ENCODE measurements at regions not wholly inside any gene's neighbourhood (a gene's known extent, or its start where the extent isn't known, plus 50 kb on each side); places are given as distances from the start of the nearest gene placed in this dataset.
A peak's percentile ranks its signal among the peaks of the same experiment; 100 is the strongest.

DNA sequence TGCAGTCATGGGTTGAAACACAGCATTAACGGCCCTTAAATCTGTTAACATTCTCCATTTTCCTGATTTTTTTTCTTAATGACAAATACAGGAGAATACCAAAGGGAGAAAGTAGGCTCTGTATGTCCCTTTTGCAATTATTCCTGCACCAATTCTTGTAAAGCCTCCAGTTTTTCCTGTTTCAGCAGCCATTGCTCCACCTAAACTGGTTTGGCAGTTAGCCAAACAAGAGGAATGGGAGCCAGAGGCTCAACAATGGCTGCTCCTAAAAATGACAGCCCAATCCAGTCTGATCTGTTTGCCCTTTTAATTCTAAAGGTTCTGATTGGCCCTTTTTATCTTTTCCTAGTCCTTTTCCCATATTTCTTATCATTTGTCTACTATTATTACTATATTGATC, 284.2 kb upstream of the SGK1 start:
- no peak for TF ChIP-seq CHD1 (IDR thresholded peaks at IDR 0.05; ENCODE audit: low read length)
- peak; percentile 57; the same call in 1 of the 2 replicates for TF ChIP-seq NFIC (IDR thresholded peaks at IDR 0.05)
- TF ChIP-seq TRIM24 (IDR thresholded peaks at IDR 0.05), result no peak
- TF ChIP-seq ZNF644 (tag; IDR thresholded peaks at IDR 0.05; ENCODE audit: low read depth), result no peak
- Histone ChIP-seq H3K27ac (ENCODE audit: extremely low read depth, low read depth, low read length) (no peak overlapping the region), H3K9ac (ENCODE audit: insufficient read depth in 1 of 2, low read depth in 2 of 2, low read length in 2 of 2) (no peak overlapping the region), H3K36me3 (ENCODE audit: control insufficient read depth, insufficient read depth, low read length) (no peaks in the 10 kb centered on the region), H3K9me3 (replicated peaks; ENCODE audit: control insufficient read depth, insufficient read depth, low read depth, low read length) (no peaks in the 10 kb centered on the region; the same call in 1 of the 2 replicates), H2AFZ (ENCODE audit: low read depth, low read length) (no peak overlapping the region), H3K4me1 (replicated peaks in 1 of 2; ENCODE audit: control insufficient read depth in 2 of 2, insufficient read depth in 2 of 2, low read length in 2 of 2) (peaks cover 0 to 7% of the 10 kb centered on the region in 2 experiments; a peak in 2 of 5 replicates), H3K4me2 (ENCODE audit: insufficient read depth, low read length) (no peak overlapping the region), H4K20me1 (replicated peaks; ENCODE audit: control insufficient read depth, insufficient read depth, low read length) (no peaks in the 10 kb centered on the region), H3K9me1 (ENCODE audit: control insufficient read depth, insufficient read depth, low read length) (no peaks in the 10 kb centered on the region), H3K4me3 (no peak overlapping the region), H3K27me3 (ENCODE audit: control insufficient read depth in 2 of 2, insufficient read depth in 2 of 2, low read length in 2 of 2) (no peaks in the 10 kb centered on the region), H3K79me2 (ENCODE audit: control insufficient read depth, insufficient read depth, low read length) (no peaks in the 10 kb centered on the region)
- intact Hi-C loops (cut with micrococcal nuclease), result no loop called here
- DNase-seq (ENCODE audit: extremely low read depth in 1 of 4, low spot score in 3 of 4), result no peak
- 14% methylated on average over 1 of the region's 1 CpG for WGBS (ENCODE audit: insufficient coverage, low coverage, missing lambda C conversion rate)
- ChIA-PET CTCF (ENCODE audit: low intra/inter-chr PET ratio) (no interaction called here), POLR2A (no interaction called here)
- no peak for ATAC-seq
- BruUV-seq (replicated peaks), result no TSS peak
- in situ Hi-C loops (cut with MboI), result no loop called here
- FAIRE-seq, result no peak

DNA sequence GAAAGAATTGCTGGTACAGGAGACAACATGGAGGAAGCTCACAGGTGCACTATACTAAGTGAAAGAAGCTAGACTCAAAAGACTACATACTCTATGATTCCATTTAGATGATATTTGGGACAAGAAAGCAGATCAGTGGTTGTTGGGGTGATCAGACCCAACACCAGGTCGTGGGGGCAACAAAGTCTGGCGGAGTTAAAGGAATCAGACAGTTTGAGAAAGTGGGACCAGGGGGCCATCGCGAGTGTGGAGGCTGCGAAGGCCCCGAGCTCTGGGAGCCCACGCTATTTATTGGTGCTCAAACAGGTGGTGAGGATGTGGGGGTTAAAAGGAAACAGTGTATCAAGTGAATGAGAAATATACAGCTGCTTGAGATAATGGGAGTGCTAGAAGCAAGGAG, 282.8 kb upstream of the SGK1 start:
- Histone ChIP-seq H3K27me3 (ENCODE audit: control insufficient read depth in 2 of 2, insufficient read depth in 2 of 2, low read length in 2 of 2) (no peaks in the 10 kb centered on the region), H3K27ac (ENCODE audit: extremely low read depth, low read depth, low read length) (no peak overlapping the region), H3K4me1 (replicated peaks in 1 of 2; ENCODE audit: control insufficient read depth in 2 of 2, insufficient read depth in 2 of 2, low read length in 2 of 2) (peaks cover 0 to 7% of the 10 kb centered on the region in 2 experiments; a peak in 2 of 5 replicates), H3K4me2 (ENCODE audit: insufficient read depth, low read length) (no peak overlapping the region), H4K20me1 (replicated peaks; ENCODE audit: control insufficient read depth, insufficient read depth, low read length) (no peaks in the 10 kb centered on the region), H3K9me1 (ENCODE audit: control insufficient read depth, insufficient read depth, low read length) (no peaks in the 10 kb centered on the region), H3K9ac (ENCODE audit: insufficient read depth in 1 of 2, low read depth in 2 of 2, low read length in 2 of 2) (no peak overlapping the region), H3K9me3 (replicated peaks; ENCODE audit: control insufficient read depth, insufficient read depth, low read depth, low read length) (no peaks in the 10 kb centered on the region; the same call in 1 of the 2 replicates), H3K4me3 (no peak overlapping the region), H3K79me2 (ENCODE audit: control insufficient read depth, insufficient read depth, low read length) (no peaks in the 10 kb centered on the region), H2AFZ (ENCODE audit: low read depth, low read length) (no peak overlapping the region), H3K36me3 (ENCODE audit: control insufficient read depth, insufficient read depth, low read length) (no peaks in the 10 kb centered on the region)
- ATAC-seq (no peak), DNase-seq (ENCODE audit: extremely low read depth in 1 of 4, low spot score in 3 of 4) (no peak), FAIRE-seq (no peak)
- CTCF ChIA-PET (ENCODE audit: low intra/inter-chr PET ratio), result no interaction called here
- 8% methylated on average over 7 of the region's 7 CpGs for WGBS (ENCODE audit: insufficient coverage, low coverage, missing lambda C conversion rate)
- in situ Hi-C loops (cut with MboI) (no loop called here), intact Hi-C loops (cut with micrococcal nuclease) (no loop called here)
- POLR2A ChIA-PET, result no interaction called here
- no TSS peak for BruUV-seq (replicated peaks)
- TF ChIP-seq TRIM28 (IDR thresholded peaks at IDR 0.05) (peak; percentile 62; the same call in 1 of the 2 replicates), CBX3 (IDR thresholded peaks at IDR 0.05; ENCODE audit: borderline replicate concordance in 1 of 2, low read length in 2 of 2) (no peak), NBN (IDR thresholded peaks at IDR 0.05; ENCODE audit: low read depth) (no peak)
- TF ChIP-seq, protein P1, sequence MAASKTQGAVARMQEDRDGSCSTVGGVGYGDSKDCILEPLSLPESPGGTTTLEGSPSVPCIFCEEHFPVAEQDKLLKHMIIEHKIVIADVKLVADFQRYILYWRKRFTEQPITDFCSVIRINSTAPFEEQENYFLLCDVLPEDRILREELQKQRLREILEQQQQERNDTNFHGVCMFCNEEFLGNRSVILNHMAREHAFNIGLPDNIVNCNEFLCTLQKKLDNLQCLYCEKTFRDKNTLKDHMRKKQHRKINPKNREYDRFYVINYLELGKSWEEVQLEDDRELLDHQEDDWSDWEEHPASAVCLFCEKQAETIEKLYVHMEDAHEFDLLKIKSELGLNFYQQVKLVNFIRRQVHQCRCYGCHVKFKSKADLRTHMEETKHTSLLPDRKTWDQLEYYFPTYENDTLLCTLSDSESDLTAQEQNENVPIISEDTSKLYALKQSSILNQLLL (CRISPR knock-in tag; IDR thresholded peaks at IDR 0.05; ENCODE audit: borderline replicate concordance), result no peak
